Peyer's patch (tissue), 4 donors: ENCODE measurements at regions not wholly inside any gene's neighbourhood (a gene's known extent, or its start where the extent isn't known, plus 50 kb on each side); places are given as distances from the start of the nearest gene placed in this dataset.

Experiments
- POLR2A ChIP-seq, 2 donors: fragments of 450-650 bp; IDR thresholded peaks; one replicate each; pipeline ENCODE4 v1.5.1; 2017; ENCODE audit warnings: antibody characterized with exemption in 2 of 2, mild to moderate bottlenecking in 2 of 2, moderate library complexity in 2 of 2
- TF ChIP-seq, protein P1 (sequence below), 6 experiments: fragments of 450-650 bp in 4 of 6; fragments of 200-600 bp in 2 of 6; sonication (generic) in 1 of 6; IDR thresholded peaks; one replicate each; pipeline ENCODE4 v1.5.1; 2017 to 2019; ENCODE audit warnings: antibody characterized with exemption in 6 of 6, mild to moderate bottlenecking in 3 of 6, moderate library complexity in 1 of 6

DNA sequence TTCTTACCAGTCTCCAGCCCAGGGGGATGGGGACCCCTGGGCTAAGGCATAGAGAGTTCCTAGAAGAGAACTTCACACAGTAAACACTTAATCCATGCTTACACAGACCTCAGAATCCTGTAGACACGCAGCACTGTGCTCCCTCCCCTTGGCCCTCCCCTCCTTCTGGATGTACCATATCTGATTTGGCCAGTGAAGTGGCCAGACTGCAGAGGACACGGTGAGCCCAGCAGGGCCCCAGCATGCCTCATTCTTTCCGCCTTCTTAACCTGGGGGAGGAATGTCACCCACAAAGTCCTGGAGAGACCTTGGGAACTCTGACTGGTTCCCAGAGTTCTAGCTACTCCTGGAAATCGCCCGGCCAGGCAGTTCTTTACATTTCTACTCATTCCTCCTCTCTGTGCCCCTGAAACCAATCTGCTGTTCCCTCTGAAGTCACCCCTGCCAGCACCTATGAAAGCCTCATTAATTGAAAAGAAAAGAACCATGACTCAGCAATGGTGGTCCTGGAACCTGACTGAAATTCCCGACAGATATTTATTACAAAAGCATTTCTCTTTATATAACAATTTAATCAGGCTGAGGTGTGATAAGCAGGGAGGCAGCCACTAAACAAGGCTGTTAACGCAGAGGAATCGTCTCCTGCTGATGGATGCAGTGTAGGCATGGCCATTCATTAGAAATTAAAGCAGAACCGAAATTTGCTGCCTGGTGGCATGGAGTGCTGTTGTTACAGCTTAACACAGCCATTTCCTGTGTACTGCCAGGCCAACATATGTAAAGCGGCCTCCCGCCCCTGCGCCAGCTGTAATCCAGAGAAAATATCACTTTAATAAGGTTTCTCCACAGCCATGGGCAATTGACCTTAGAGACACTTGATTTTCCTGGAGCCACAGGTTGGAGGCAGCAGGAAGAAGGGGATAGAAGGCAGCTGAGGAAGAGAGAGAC is 74.6 kb upstream of the KCND3 start:
- TF ChIP-seq, protein P1, sequence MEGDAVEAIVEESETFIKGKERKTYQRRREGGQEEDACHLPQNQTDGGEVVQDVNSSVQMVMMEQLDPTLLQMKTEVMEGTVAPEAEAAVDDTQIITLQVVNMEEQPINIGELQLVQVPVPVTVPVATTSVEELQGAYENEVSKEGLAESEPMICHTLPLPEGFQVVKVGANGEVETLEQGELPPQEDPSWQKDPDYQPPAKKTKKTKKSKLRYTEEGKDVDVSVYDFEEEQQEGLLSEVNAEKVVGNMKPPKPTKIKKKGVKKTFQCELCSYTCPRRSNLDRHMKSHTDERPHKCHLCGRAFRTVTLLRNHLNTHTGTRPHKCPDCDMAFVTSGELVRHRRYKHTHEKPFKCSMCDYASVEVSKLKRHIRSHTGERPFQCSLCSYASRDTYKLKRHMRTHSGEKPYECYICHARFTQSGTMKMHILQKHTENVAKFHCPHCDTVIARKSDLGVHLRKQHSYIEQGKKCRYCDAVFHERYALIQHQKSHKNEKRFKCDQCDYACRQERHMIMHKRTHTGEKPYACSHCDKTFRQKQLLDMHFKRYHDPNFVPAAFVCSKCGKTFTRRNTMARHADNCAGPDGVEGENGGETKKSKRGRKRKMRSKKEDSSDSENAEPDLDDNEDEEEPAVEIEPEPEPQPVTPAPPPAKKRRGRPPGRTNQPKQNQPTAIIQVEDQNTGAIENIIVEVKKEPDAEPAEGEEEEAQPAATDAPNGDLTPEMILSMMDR (IDR thresholded peaks at IDR 0.05), result no peak
- no peak for TF ChIP-seq POLR2A (IDR thresholded peaks at IDR 0.05)
